GM21786 (cell line): ENCODE measurements at regions not wholly inside any gene's neighbourhood (a gene's known extent, or its start where the extent isn't known, plus 50 kb on each side); places are given as distances from the start of the nearest gene placed in this dataset.

Experiments
- ATAC-seq: cut with Tn5 transposase; IDR thresholded peaks from one replicate; pipeline ENCODE4 v1.9.1; 2021; ENCODE audit not compliant: unreplicated experiment

DNA sequence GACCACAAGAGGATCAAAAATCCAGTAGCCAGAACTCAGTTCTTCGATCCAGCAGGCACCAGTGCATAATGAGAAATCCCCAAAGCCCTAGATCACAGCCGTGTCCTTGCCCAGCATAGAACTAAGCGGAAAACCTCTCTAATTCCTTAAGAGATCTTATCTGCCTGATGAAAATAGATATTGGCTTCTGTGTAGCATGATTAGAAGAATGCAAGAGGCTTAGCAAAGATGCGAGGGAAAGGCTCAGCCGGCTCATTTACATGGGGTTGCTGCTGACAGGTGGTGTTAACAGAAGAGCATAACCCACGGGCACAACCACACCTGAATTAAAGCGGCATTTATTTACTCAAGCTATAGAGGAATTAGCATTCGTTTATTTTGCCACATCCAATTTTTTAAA lies 400.0 kb upstream of the ADAMTS16 start:
- ATAC-seq, result no peak

DNA sequence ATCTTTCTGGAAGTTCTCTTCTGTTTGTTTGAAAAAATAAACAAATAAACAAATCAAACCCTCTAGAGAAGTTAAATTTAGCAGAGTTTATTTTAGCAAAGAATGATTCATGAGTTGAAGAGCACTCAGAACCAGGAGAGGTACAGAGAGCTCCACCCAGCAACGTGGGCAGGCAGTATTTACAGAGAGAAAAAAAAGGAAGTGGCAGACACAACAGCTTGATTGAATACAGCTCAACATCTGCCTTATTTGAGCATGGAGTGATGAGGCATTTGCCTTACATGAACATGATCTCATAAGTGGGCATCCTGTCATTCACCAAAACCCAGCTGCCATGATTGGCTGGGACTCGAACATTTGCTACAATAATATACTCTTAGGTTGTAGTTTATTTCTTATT lies 381.6 kb upstream of the ADAMTS16 start:
- no peak for ATAC-seq

DNA sequence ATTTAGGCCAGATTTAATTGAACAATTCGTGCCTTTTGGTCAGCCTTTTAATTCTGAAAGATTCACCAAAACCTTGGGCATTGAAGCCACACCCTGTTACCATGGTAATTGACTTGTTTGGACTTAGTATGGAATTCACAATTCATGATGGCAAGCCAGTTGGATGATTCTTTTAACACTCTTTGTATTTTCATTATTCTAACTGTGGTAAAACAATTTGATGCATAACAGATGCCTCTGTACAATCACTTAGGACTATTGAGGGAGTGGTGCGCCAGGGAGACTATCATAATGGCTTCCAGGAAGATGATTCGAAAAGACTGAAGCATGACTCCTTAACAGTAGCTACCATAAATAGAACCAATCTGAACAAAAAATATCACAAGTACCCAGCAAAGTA lies 381.1 kb upstream of the ADAMTS16 start:
- ATAC-seq, result no peak

DNA sequence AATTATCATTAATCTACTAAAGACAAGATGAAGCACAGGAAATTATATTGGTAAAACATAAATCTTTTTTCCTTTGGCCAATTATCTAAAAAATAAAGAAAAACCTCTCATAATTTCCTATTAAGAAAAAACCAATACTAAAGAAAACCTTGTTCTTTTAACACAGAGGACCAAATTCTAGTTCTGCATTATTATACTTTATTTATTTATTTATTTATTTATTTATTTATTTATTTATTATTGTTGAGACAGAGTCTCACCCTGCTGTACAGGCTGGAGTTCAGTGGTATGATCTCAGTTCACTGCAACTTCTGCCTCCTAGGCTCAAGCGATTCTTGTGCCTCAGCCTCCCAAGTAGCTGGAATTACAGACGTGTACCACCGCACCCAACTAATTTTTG lies 377.8 kb upstream of the ADAMTS16 start:
- ATAC-seq, result no peak

DNA sequence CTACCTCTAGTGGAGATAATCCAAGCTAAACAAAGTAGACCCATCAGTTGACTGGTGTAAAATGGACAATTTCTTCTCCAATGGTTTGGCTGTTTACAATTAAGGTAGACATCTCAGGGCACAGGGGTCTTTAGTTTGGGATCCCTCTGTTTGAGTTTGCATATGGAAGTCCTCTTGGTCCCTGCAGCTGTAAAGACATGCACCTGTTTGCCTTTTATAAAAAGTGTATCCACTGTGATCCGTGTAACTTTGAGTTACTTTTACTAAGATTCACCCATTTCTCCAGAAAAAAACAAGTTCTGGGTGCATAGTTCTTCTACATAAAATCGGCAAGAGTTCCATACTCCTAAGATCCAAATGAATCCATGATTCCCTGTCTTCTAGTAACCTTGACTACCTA lies 374.7 kb upstream of the ADAMTS16 start:
- ATAC-seq, result no peak

DNA sequence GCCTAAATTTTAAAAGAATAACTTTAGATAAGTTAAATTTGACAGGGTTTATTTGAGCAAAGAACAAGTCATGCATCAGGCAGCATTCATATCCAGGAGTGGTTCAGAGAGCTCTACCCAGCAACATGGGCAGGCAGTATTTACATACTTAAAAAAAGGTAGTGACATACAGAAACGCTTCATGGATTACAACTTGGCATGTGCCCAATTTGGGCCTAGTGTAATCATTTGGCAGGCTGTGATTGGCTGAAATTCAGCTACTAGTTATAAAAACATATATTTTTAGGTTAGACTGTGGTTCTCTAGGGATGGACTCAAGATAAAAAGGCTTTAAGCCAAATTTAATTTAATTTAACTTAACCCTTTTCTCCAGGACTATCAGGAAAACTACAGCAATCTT lies 374.0 kb upstream of the ADAMTS16 start:
- no peak for ATAC-seq

DNA sequence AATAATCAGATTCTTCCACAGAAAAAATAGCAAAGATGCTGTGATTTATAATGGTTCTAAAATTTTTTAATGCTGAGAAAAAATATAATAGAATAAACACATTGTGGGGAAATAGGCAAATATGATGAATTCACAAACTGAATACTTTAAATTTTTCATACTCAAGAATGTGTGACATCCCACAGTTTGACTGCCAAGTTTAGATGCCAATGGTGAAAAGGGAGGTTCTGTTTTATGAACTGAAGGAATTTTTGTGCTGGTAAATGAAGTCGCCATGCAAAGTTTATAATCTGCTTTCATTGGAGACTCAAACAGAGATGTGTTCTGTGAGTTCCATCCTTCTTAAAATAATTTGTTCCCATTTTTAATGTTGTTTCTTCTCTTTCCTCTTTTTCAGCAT lies 367.5 kb upstream of the ADAMTS16 start:
- ATAC-seq, result no peak

DNA sequence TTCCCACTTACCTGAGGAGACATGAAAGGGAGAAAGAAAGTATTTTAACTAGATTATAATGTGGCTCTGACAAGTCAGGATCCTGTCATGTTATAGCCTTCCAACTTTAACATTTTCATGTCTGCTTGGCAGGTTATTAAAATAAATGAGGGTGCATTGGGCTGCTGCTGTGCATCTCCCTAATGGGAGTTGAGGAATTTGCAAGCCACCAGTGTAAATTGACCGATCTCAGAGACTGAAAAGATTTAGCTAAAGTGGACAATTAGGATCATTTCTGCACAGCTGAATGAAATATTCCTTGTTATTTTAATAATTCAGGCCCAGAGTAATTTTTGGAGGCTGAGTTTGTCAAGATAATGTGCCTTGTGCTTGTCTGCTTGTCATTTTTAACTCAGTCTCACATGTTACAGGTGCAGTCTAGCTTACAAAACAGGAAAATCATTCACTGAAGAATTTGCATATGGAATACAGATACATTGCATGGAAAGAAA lies 366.3 kb upstream of the ADAMTS16 start:
- no peak for ATAC-seq

DNA sequence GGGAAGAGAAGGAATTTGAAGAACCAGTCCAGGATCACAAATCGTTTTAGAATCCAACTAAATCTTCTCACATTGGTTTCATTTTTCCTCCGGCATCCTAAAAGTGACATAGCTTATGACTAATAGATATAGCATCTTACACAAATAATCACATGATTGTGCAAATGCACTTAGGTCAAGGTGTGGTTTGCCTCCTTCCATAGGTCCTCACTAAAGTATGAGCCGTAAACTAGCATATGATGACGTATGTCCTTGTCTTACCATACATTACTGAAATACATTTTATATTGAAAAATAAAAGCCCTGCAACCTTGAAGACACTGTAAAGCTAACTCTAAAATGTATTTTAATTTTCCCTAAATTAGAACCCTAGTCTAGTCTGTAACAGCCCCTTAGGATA lies 362.7 kb upstream of the ADAMTS16 start:
- ATAC-seq, result no peak

DNA sequence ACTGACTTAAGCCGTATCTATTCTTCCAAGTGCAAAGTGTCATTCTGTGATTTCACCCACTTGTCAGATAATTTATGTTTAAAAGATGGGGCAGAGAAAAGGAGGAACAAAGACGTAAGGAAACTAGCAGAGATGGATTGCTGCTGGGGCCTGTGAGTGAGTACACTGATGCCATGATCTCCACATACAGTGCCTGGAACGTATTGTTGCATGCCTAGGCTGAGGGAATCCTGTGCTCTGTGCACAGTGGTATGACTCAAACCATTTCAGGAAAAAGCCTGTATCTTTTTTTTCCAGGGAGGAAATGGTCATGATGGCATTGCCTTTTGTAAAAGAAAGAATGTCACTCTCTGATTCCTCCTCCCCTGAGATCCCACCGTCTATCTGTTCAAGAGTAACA lies 359.5 kb upstream of the ADAMTS16 start:
- ATAC-seq, result no peak

DNA sequence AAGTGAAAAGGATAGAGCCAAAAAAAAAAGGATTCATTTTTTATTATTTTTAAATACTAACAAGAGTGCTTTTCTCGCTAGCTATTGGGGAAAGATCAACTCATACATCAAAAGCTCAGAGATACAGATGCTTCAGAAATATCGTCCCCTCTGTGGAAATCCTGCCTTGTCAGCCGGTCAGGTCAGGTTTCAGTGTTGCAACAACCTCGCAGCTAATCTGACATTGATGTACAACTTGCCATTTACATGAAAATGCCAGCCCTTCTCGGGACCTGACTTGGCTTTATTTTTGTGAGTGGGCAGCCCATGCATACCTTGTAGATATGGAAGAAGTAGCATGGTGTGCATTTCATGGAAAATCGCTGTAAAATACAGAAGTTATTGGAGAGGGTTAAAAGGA lies 358.8 kb upstream of the ADAMTS16 start:
- ATAC-seq, result no peak

DNA sequence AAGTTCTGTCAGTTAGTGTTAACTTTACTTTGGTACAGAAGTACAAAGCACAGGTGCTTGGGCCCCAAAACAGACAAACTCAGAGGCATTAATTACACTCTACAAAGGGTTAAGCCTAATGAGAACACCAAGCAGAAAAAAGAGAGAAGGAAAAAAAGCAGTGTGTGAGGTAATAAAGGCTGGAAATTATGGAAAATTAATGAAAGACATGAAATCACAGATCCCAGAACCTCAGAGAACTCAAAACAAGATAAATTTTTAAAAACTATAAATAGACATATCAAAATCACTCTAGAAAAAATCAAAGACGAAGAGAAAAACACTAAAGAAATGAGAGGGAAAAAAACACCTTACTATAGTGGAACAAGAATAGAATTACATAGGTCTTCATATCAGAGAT lies 354.2 kb upstream of the ADAMTS16 start:
- ATAC-seq, result no peak

DNA sequence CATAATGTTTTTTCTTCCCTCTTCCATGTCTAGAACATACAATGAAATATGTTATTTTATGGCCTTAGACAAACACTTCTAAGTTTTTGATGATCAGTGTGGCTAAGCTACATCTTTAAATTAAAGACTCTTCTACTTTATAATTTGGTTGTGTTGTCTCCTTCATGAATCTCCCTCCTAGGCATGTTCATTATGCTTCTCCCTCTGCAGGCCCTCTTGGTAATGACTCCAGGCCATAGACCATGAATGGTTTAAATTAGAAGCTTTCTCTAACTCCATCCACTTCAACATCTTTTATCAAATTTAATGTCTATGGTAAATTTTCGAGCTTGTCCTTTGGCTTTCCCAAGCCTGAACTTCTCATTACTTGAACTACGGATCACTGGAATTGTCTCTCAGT lies 342.7 kb upstream of the ADAMTS16 start:
- ATAC-seq, result no peak

DNA sequence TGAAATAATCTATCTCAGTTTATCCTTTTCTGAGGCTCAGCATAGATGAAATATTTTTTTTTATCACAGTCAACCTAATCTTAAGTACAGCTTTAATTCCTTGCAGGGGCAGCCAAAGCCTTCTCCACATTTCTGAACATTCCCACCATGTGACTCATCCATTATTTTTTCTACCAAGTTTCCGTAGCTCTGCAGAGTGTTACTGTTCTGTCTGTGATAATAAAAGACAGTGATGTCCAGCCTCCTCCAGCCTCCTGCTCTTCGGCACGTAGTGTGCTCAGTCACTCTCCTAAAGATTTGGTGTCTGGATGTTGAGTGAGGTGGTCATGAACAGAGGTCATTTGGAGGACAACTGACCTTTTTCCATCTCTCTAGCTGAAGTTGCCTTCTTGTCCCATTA lies 338.1 kb upstream of the ADAMTS16 start:
- no peak for ATAC-seq

DNA sequence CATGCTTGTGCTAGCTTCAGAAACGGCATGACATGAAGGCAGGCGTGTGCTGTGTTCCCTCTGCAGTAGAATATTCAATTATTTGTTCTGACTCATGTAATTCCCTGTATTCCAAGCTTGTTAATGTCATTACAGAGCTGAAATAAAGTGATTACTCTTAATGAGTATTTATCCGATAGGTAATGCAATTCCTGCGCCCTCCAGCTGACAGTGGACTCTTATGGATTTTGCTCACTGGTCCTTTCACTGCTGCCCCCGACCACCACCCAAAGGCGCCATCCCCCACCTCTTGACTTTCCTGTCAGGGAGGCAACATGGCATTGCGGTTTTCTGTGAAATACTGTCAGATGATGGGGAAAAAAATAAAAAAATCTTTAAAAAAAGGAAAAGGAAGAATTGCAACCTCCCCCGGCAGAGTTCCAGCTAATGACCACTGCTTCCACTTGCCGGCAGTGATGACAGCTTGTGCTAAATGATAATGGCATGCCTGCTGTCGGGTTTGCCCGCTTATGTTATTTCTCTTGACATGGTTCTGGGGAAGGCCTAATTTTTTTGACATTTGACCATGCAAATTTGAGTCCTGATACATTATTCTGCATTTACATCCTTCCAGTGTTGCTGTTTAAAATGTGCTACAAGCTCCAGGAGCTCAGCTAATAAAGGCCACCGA lies 335.3 kb upstream of the ADAMTS16 start:
- no peak for ATAC-seq

DNA sequence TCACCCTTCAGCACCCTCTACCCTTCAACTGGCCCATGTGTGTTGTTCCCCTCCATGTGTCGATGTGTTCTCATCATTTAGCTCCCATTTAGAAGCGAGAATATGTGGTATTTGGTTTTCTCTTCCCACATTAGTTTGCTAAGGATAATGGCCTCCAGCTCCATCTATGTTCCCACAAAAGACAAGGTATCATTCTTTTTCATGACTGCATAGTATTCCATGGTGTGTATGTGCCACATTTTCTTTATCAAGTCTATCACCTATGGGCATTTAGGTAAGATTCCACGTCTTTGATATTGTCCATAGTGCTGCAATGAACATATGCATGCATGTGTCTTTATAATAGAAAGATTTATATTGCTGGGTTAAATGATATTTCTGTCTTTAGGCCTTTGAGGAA lies 325.1 kb upstream of the ADAMTS16 start:
- ATAC-seq, result no peak

DNA sequence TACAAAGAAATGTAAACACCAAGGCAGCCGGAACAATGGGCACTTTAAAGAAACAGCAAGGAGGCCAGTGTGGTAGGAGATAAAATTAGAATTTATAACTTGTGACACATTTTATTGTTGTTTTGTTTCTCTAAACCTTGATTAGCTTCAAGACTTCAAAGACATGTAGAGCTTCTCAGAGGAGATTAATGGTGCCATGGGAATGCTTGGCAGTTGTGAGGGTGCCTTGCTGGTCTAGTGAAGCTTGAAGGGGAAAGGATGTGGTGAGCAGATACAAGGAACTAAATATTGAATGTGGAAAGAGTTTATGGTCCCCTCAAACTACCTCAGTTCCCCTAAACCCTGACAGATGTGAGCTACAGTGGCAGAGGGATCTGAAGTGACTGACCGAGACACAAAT lies 322.4 kb upstream of the ADAMTS16 start:
- no peak for ATAC-seq

DNA sequence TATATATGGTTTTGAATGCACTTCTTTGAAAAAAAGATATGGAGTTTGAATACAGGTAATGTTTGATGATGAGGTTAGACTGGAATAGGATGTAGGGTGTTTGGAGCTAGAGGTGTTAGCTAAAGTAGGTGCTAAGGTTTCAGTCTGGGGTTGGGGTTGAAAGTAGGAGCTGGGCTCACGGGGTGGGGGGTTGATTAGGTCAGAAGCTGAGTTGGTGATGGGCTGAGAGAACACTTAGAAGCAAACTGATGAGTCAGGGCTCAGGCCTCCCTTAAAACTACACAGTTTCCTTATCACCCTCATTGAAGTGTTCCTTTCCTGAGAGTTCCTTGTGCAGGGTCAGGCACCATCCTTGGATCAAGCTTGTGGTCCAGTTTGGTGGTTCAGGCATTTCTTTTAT lies 308.8 kb upstream of the ADAMTS16 start:
- no peak for ATAC-seq

DNA sequence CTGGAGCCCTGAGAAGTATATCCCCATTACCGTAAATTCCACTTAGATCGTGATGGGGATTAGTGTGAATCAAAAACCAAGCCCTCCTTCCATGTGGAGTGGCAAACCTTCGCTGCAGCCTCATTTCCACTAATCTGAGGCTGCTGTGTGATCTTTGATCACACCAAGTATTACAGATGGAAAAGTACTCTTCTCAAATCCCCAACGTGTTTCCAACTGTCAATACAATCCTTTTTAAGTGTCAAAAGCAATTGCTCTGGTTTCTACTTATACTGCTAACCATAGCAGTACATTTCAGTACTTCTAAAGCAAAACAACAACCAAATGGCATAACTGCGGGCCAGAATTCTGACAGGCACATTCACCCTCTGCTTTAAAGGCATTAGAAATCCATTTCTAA lies 307.7 kb upstream of the ADAMTS16 start:
- ATAC-seq, result no peak

DNA sequence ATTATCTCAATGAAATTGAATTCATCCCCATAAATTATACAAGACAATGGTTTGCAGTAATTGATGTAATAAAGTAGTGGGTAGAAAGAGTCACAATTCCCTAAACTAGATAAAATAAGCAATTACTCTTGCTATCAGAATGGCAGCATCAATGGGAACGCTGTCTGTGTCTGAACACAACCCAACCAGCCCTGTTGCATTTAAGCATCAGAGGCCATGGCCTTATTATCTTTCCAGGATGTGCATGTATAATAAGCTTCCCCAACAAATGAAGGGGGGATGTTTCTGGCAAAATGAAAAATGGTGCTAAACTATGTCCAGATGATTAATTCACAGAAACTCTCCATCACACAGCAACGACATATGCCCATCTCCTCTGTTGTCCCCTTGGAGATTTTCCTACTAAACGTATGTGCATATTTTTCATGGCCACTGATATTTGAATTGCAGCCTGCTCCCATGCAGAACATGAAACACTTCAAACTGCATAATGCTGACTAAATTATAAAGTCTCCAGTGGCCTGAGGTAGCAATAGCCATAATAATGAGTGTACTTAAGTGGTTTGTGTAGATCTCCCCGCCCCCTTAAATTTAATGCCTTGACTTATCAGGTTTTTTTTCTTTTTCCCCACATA lies 306.9 kb upstream of the ADAMTS16 start:
- no peak for ATAC-seq

DNA sequence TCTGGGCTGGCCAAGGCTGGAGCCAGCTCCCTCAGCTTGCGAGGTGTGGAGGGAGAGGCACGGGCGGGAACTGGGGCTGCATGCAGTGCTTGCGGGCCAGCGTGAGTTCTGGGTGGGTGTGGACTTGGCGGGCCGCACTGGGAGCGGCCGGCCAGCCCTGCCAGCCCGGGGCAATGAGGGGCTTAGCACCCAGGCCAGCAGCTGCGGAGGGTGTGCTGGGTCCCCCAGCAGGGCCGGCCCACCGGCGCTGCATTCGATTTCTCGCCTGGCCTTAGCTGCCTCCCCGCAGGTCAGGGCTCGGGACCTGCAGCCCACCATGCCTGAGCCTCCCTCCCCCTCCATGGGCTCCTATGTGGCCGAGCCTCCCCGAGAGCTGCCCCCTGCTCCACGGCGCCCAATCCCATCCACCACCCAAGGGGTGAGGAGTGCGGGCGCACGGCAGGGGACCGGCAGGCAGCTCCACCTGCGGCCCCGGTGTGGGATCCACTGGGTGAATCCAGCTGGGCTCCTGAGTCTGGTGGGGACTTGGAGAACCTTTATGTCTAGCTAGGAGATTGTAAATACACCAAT lies 302.6 kb upstream of the ADAMTS16 start:
- ATAC-seq, result no peak

DNA sequence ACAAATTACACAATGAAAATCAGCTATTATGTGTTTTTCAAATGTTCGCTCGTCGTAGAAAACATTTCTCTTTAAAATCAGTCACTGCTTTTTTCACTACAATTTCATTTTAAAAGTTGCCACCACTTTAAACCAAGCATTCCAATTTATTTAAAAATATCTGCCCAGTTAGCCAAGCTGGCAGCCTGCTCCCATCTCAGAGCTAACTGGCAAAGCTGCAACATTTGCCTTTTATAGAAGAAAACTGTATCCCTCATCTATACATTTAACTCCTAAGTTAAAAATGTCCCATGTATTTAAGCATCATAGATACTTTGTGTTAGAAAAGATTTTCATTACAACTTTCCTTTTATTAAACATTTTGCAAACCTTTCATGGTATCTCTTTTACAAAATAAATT lies 294.9 kb upstream of the ADAMTS16 start:
- no peak for ATAC-seq

DNA sequence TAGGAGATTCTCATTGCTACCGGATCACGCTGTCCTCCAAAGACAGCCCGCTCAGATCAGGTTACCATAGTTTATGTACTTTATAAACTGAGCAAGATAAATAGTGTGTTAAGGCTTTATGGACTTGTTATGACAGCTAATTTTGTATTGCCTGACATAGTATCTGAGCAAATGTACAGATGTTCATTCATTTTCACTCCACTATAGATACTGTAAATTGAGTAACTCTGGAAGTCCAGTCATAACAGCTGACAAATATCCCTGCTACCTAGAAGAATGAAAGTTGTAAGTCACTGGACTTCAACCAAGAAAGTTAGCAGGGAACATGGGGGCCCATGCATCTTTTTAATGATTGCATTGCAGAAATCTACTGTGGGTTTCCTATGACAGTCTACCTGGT lies 292.4 kb upstream of the ADAMTS16 start:
- no peak for ATAC-seq
